CD8-positive, alpha-beta memory T cell (primary cell): ENCODE measurements at regions not wholly inside any gene's neighbourhood (a gene's known extent, or its start where the extent isn't known, plus 50 kb on each side); places are given as distances from the start of the nearest gene placed in this dataset.
"Not testable (repeated sequence)": the region's sequence is repeated elsewhere in the genome, so short reads cannot be mapped to it uniquely, and the experiment has no call there.

Experiments
- CTCF ChIA-PET: fragments of 350-600 bp; sonication (Branson Sonifier 250); formaldehyde crosslinking; loops from one replicate; lab custom pipeline; 2021; ENCODE audit warnings: antibody characterized with exemption; lab: Charles Lee
- POLR2A ChIA-PET: fragments of 350-600 bp; sonication (Branson Sonifier 250); formaldehyde crosslinking; loops from one replicate; lab custom pipeline; 2021; ENCODE audit warnings: antibody characterized with exemption; lab: Charles Lee
- DNase-seq, 5 donors: peaks; one replicate each; pipeline versions ENCODE4 v3.0.0 to v3.0.0-alpha.2; 2020 to 2022; ENCODE audit warnings: mixed read lengths in 1 of 5
- H3K27ac ChIP-seq: one replicate; pipeline ENCODE4 v1.7.0; 2013; ENCODE audit warnings: low read depth, mild to moderate bottlenecking, low read length, moderate library complexity
- H3K27me3 ChIP-seq: 2 replicates; pipeline ENCODE4 v1.7.0; 2013; ENCODE audit warnings: low read length, mild to moderate bottlenecking; ENCODE audit not compliant: insufficient read depth, poor library complexity, severe bottlenecking
- H3K36me3 ChIP-seq: 2 replicates; pipeline ENCODE4 v1.7.0; 2013; ENCODE audit warnings: mild to moderate bottlenecking, low read length, moderate library complexity; ENCODE audit not compliant: insufficient read depth
- H3K4me1 ChIP-seq: 2 replicates; pipeline ENCODE4 v1.7.0; 2013; ENCODE audit warnings: mild to moderate bottlenecking, low read length, moderate library complexity; ENCODE audit not compliant: insufficient read depth
- H3K4me3 ChIP-seq: 2 replicates; pipeline ENCODE4 v1.7.0; 2013; ENCODE audit warnings: mild to moderate bottlenecking, low read length
- H3K9me3 ChIP-seq: 2 replicates; pipeline ENCODE4 v1.7.0; 2013; ENCODE audit warnings: mild to moderate bottlenecking, low read length
- H3K27ac Mint-ChIP-seq, 8 donors: one replicate each; pipeline ENCODE4 v1.8.0; 2020 to 2021; ENCODE audit warnings: mixed read lengths in 8 of 8, mild to moderate bottlenecking in 6 of 8, inconsistent platforms in 3 of 8, moderate library complexity in 3 of 8
- H3K27me3 Mint-ChIP-seq, 2 donors: one replicate each; pipeline ENCODE4 v1.8.0; 2020 to 2021; ENCODE audit warnings: mixed read lengths in 2 of 2, mild to moderate bottlenecking in 1 of 2, moderate library complexity in 1 of 2
- H3K36me3 Mint-ChIP-seq, 3 donors: one replicate each; pipeline ENCODE4 v1.8.0; 2020 to 2021; ENCODE audit warnings: mixed read lengths in 3 of 3, inconsistent platforms in 1 of 3, mild to moderate bottlenecking in 1 of 3
- H3K4me1 Mint-ChIP-seq, 3 donors: one replicate each; pipeline ENCODE4 v1.8.0; 2020 to 2021; ENCODE audit warnings: mixed read lengths in 3 of 3, inconsistent platforms in 1 of 3, mild to moderate bottlenecking in 1 of 3
- H3K4me3 Mint-ChIP-seq, 7 donors: one replicate each; pipeline ENCODE4 v1.8.0; 2020 to 2021; ENCODE audit warnings: mixed read lengths in 7 of 7, mild to moderate bottlenecking in 6 of 7, moderate library complexity in 4 of 7, inconsistent platforms in 2 of 7
- H3K9me3 Mint-ChIP-seq, 5 donors: one replicate each; pipeline ENCODE4 v1.8.0; 2020 to 2022; ENCODE audit warnings: mixed read lengths in 5 of 5, mild to moderate bottlenecking in 3 of 5, moderate library complexity in 2 of 5, inconsistent platforms in 1 of 5

DNA sequence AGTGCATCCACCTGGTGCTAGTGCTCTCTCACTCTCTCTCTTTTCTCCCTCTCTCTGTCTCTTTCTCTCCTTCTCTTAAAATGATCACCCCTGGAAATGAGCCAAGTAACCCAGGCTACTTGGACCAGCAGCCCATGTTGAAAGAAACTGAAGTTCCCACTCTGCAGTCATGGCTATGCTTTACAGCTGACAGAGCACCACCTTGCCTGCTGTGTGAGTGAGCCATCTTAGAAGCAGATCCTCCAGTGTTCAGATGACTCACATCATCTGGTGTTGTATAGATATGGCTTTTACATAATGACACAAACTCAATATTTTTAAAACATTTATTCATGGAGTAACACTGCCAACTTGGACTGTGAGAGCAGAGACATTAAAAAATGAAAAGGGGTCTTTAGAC is 779.1 kb downstream of the TTLL7 start:
- H3K27me3 Mint-ChIP-seq, H3K36me3 Mint-ChIP-seq, H3K4me1 ChIP-seq, CTCF ChIA-PET, H3K27me3 ChIP-seq, POLR2A ChIA-PET, H3K36me3 ChIP-seq, H3K27ac Mint-ChIP-seq, H3K4me1 Mint-ChIP-seq, H3K9me3 Mint-ChIP-seq, H3K4me3 ChIP-seq, H3K4me3 Mint-ChIP-seq, H3K27ac ChIP-seq, DNase-seq, H3K9me3 ChIP-seq: not testable (repeated sequence)

GRCh38 chr1:83218036-83218716 is 780.8 kb downstream of the TTLL7 start:
- H3K9me3 ChIP-seq, POLR2A ChIA-PET, H3K4me1 ChIP-seq, H3K27ac ChIP-seq, H3K27ac Mint-ChIP-seq, H3K27me3 ChIP-seq, H3K4me3 Mint-ChIP-seq, H3K9me3 Mint-ChIP-seq, H3K4me1 Mint-ChIP-seq, H3K36me3 ChIP-seq, H3K4me3 ChIP-seq, CTCF ChIA-PET, H3K36me3 Mint-ChIP-seq, DNase-seq, H3K27me3 Mint-ChIP-seq: not testable (repeated sequence)

- H3K27ac Mint-ChIP-seq, H3K27ac ChIP-seq, DNase-seq, H3K27me3 ChIP-seq, POLR2A ChIA-PET, H3K9me3 Mint-ChIP-seq, H3K4me1 Mint-ChIP-seq, H3K36me3 Mint-ChIP-seq, CTCF ChIA-PET, H3K36me3 ChIP-seq, H3K9me3 ChIP-seq, H3K4me3 ChIP-seq, H3K27me3 Mint-ChIP-seq, H3K4me3 Mint-ChIP-seq, H3K4me1 ChIP-seq: not testable (repeated sequence)
Measured at GRCh38 chr1:83214317-83214716, 784.6 kb downstream of the TTLL7 start.

DNA sequence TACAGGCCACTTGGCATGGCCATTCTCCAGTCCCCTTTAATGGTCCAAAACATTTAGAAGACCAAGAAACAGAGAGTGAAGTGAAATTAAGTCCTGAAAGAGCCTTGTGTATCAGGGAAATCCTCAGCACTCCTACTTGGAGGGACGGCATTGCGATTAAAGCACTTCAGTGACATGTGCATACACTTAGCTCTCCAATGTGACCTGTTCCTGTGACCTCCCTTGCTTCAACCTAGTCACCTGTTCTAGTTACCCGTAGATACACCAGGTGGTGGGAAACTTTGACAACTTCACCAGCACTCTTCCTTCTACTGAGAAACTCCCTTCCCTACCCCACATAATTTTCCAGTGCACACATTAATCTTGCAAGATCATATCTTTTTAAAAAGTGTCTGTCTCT is 785.3 kb downstream of the TTLL7 start:
- H3K27me3 Mint-ChIP-seq, H3K9me3 Mint-ChIP-seq, H3K4me3 ChIP-seq, H3K9me3 ChIP-seq, H3K36me3 ChIP-seq, H3K4me1 Mint-ChIP-seq, DNase-seq, H3K27ac ChIP-seq, H3K36me3 Mint-ChIP-seq, H3K4me3 Mint-ChIP-seq, H3K4me1 ChIP-seq, POLR2A ChIA-PET, H3K27me3 ChIP-seq, CTCF ChIA-PET, H3K27ac Mint-ChIP-seq: not testable (repeated sequence)

DNA sequence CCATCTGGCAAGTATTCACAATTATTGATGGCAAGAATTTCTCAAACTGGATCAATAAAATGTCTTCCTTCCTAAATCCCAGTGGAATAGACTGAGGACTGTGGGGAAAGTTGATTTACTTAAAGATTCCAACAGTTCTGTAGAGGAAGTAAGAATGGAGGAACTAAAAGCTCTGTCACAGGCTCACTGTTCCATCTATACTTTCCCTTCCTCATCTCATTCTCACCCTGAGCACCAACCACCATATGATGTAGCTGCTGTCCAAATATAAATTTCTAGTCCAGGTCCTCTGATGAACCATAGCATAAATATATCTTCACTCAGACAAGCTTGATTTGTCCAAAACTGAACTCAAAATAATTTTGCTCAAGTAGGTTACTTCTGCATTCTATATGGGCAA is 786.9 kb downstream of the TTLL7 start:
- H3K36me3 ChIP-seq, H3K27me3 Mint-ChIP-seq, H3K36me3 Mint-ChIP-seq, POLR2A ChIA-PET, H3K9me3 ChIP-seq, H3K4me3 Mint-ChIP-seq, DNase-seq, H3K27ac ChIP-seq, H3K4me1 ChIP-seq, H3K4me1 Mint-ChIP-seq, H3K27ac Mint-ChIP-seq, H3K27me3 ChIP-seq, CTCF ChIA-PET, H3K4me3 ChIP-seq, H3K9me3 Mint-ChIP-seq: not testable (repeated sequence)

DNA sequence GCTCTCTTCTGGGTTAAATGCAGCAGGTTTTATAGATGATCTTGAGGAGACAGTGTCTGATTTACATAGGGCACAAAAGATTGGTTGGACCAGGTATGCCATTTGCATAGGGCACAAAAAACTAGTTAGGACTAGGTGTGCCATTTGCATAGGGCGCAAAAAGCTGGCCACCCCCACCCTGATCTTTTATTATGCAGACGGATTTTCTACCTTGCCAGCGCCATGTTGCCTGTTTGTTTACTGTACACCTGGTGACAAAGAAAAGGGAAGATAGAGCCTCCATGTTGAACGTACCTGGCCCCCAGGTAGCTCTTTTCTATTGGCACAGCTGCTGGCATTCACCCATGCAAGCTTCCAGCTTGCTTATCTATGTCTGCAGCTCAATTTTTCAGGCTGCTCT is 790.4 kb downstream of the TTLL7 start:
- H3K27ac ChIP-seq, H3K27me3 Mint-ChIP-seq, H3K4me3 ChIP-seq, POLR2A ChIA-PET, H3K27ac Mint-ChIP-seq, H3K4me1 Mint-ChIP-seq, H3K9me3 ChIP-seq, H3K36me3 ChIP-seq, H3K4me3 Mint-ChIP-seq, CTCF ChIA-PET, H3K4me1 ChIP-seq, DNase-seq, H3K9me3 Mint-ChIP-seq, H3K27me3 ChIP-seq, H3K36me3 Mint-ChIP-seq: not testable (repeated sequence)

- H3K4me3 ChIP-seq, H3K27me3 ChIP-seq, POLR2A ChIA-PET, H3K27me3 Mint-ChIP-seq, H3K4me1 Mint-ChIP-seq, DNase-seq, H3K9me3 ChIP-seq, H3K9me3 Mint-ChIP-seq, H3K36me3 Mint-ChIP-seq, CTCF ChIA-PET, H3K27ac Mint-ChIP-seq, H3K4me3 Mint-ChIP-seq, H3K4me1 ChIP-seq, H3K27ac ChIP-seq, H3K36me3 ChIP-seq: not testable (repeated sequence)
Measured at GRCh38 chr1:83194610-83195009, 804.3 kb downstream of the TTLL7 start.

- H3K27ac ChIP-seq, H3K9me3 Mint-ChIP-seq, H3K36me3 ChIP-seq, H3K27me3 ChIP-seq, H3K9me3 ChIP-seq, H3K27ac Mint-ChIP-seq, H3K36me3 Mint-ChIP-seq, CTCF ChIA-PET, H3K4me1 ChIP-seq, H3K4me3 ChIP-seq, DNase-seq, H3K4me3 Mint-ChIP-seq, H3K4me1 Mint-ChIP-seq, H3K27me3 Mint-ChIP-seq, POLR2A ChIA-PET: not testable (repeated sequence)
Measured at GRCh38 chr1:83182033-83182728, 816.8 kb downstream of the TTLL7 start.

DNA sequence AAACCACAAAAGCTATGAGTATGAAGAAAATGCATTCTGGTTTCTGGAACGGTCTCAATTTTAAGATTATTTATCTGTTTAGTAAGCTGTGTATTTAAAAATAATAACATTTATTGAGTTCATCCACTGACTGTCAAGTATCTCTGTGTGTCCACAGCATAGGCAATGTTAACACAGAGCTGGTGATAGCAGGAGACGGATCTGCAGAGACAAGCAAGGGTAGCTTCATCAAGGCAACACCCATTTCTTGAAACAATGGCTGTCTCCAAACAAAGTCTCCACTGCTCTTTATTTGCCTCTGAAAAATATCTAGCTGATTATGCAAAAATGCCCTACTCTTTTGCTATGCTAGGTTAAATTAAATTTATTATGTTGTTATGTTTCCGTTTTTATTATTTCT is 818.3 kb downstream of the TTLL7 start:
- H3K27ac Mint-ChIP-seq, H3K27me3 ChIP-seq, H3K4me3 Mint-ChIP-seq, H3K4me1 ChIP-seq, H3K4me3 ChIP-seq, H3K4me1 Mint-ChIP-seq, H3K36me3 ChIP-seq, H3K9me3 Mint-ChIP-seq, CTCF ChIA-PET, H3K27ac ChIP-seq, DNase-seq, H3K9me3 ChIP-seq, POLR2A ChIA-PET, H3K36me3 Mint-ChIP-seq, H3K27me3 Mint-ChIP-seq: not testable (repeated sequence)
